ENCODE measurements at regions not wholly inside any gene's neighbourhood (a gene's known extent, or its start where the extent isn't known, plus 50 kb on each side); places are given as distances from the start of the nearest gene placed in this dataset.

GRCh38 chr1:213871179-213871578, 116.6 kb upstream of the PROX1 start:
- H3K4me3 ChIP-seq, result no peak overlapping the region
- H3K36me3 ChIP-seq (ENCODE audit: insufficient read depth in 1 of 2, low read depth in 1 of 2), result no peaks in the 10 kb centered on the region
- DNase-seq (no peak), ATAC-seq (no peak)
- intact Hi-C loops (cut with DNase I), result no loop called here
- H3K27me3 ChIP-seq (ENCODE audit: insufficient read depth in 3 of 3, low read length in 2 of 3), result no peaks in the 10 kb centered on the region
- no peak overlapping the region for H3K27ac ChIP-seq
- no peaks in the 10 kb centered on the region for H3K4me1 ChIP-seq
- no peaks in the 10 kb centered on the region for H3K9me3 ChIP-seq
- no peak for TF ChIP-seq CTCF (IDR thresholded peaks at IDR 0.05)
- 94 to 99% (median 94%) methylated on average over 4 of the region's 4 CpGs for WGBS, 3 donors

GRCh38 chr1:213874789-213875188, 113.0 kb upstream of the PROX1 start:
- intact Hi-C loops (cut with DNase I), result no loop called here

DNA sequence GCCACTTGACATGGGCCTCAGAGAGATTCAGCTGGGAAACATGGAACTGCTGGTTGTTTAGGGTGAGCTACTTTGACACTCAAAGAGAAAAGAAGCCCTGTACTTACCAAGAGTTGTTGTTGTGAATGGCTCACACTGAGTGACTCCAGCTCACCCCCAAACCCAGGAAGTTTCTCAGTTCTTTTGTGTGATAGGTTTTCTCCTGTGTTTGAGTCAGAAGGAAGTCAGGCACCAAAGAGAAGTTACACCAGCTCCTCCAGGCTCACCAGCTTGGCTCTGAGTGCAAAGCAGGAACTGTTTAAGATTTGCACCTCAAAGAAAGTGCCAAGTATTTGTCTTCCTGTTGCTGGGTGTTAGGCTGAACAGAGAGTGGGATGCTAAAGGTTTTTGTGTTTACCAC, 111.2 kb upstream of the PROX1 start:
- Histone ChIP-seq H3K36me3 (ENCODE audit: insufficient read depth in 1 of 2, low read depth in 1 of 2) (no peaks in the 10 kb centered on the region), H3K27me3 (ENCODE audit: insufficient read depth in 3 of 3, low read length in 2 of 3) (no peaks in the 10 kb centered on the region), H3K4me1 (no peaks in the 10 kb centered on the region), H3K4me3 (no peak overlapping the region), H3K27ac (no peak overlapping the region), H3K9me3 (no peaks in the 10 kb centered on the region)
- intact Hi-C loops (cut with DNase I), result no loop called here
- ATAC-seq, result no peak
- TF ChIP-seq CTCF (IDR thresholded peaks at IDR 0.05), result no peak
- DNase-seq, result no peak

More at GRCh38 chr1:213874789-213875188, 113.0 kb upstream of the PROX1 start:
- no peak for DNase-seq
- no peaks in the 10 kb centered on the region for H3K9me3 ChIP-seq
- no peaks in the 10 kb centered on the region for H3K4me1 ChIP-seq
- no peak overlapping the region for H3K27ac ChIP-seq
- H3K27me3 ChIP-seq (ENCODE audit: insufficient read depth in 3 of 3, low read length in 2 of 3), result no peaks in the 10 kb centered on the region
- 47 to 69% (median 63%) methylated on average over 7 of the region's 7 CpGs for WGBS, 3 donors
- no peak for TF ChIP-seq CTCF (IDR thresholded peaks at IDR 0.05)
- H3K36me3 ChIP-seq (ENCODE audit: insufficient read depth in 1 of 2, low read depth in 1 of 2), result no peaks in the 10 kb centered on the region
- no peak overlapping the region for H3K4me3 ChIP-seq
- no peak for ATAC-seq

- no peaks in the 10 kb centered on the region for H3K27me3 ChIP-seq (ENCODE audit: insufficient read depth in 3 of 3, low read length in 2 of 3)
- DNase-seq (no peak), ATAC-seq (no peak)
- no peak overlapping the region for H3K4me3 ChIP-seq
- H3K36me3 ChIP-seq (ENCODE audit: insufficient read depth in 1 of 2, low read depth in 1 of 2), result no peaks in the 10 kb centered on the region
- no peaks in the 10 kb centered on the region for H3K4me1 ChIP-seq
- TF ChIP-seq CTCF (IDR thresholded peaks at IDR 0.05), result no peak
- intact Hi-C loops (cut with DNase I), result no loop called here
- WGBS, 3 donors, result 90 to 95% (median 91%) methylated on average over 2 of the region's 2 CpGs
- no peaks in the 10 kb centered on the region for H3K9me3 ChIP-seq
- H3K27ac ChIP-seq, result no peak overlapping the region
Measured at GRCh38 chr1:213883618-213884017, 104.2 kb upstream of the PROX1 start.

- no peak for ATAC-seq
- Histone ChIP-seq H3K4me1 (no peaks in the 10 kb centered on the region), H3K9me3 (no peaks in the 10 kb centered on the region), H3K36me3 (ENCODE audit: insufficient read depth in 1 of 2, low read depth in 1 of 2) (no peaks in the 10 kb centered on the region), H3K27ac (no peak overlapping the region), H3K27me3 (ENCODE audit: insufficient read depth in 3 of 3, low read length in 2 of 3) (no peaks in the 10 kb centered on the region), H3K4me3 (no peak overlapping the region)
- intact Hi-C loops (cut with DNase I), result no loop called here
- DNase-seq, result no peak
- 0% methylated on average over 1 of the region's 1 CpG for WGBS, 3 donors
- TF ChIP-seq CTCF (IDR thresholded peaks at IDR 0.05), result no peak
Measured at GRCh38 chr1:213884402-213884801, 103.4 kb upstream of the PROX1 start.

Measured in psoas muscle (tissue), 7 donors.